Kidney tubule cell (primary cell): ENCODE measurements at regions not wholly inside any gene's neighbourhood (a gene's known extent, or its start where the extent isn't known, plus 50 kb on each side); places are given as distances from the start of the nearest gene placed in this dataset.
A peak's percentile ranks its signal among the peaks of the same experiment; 100 is the strongest.

Experiments
- DNase-seq: peaks from one replicate; pipeline ENCODE4 v3.0.0-alpha.2; 2018; ENCODE audit warnings: low spot score

DNA sequence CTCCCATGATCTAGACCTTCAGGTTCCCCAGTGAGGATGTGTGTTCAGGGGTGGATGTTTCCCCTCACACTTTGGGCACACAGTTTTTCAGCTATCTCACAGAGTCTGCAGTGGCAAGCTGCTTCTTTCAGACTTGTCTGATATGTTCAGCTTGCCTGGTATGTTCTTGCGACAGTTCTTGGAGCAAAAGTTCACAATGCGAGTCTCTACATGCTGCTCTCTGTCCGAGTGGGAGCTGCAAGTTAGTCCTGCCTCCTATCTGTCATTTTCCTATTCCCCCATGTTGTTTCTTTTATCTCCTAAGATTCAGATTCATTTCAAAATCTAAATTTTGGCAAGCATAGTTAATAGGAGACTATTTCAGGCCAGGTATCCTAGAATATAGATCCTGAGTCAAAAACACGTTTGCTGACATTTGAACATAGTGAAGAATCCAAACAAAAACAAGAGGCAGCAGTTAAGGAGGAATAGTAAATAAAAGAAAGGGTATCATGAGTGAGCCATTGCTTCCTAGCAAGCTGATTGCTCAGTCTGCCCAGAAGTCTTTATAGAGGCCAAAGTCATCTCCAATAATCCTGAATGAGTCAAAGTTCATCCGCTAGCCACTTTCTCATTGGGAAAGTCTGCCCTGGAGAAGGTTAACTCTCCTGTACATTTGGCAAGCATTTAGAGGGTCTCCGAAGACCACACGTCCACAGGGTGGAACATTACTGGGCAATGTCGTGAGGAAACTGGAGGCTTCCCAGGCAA is 140.2 kb upstream of the MOCS1 start:
- DNase-seq = no peak

DNA sequence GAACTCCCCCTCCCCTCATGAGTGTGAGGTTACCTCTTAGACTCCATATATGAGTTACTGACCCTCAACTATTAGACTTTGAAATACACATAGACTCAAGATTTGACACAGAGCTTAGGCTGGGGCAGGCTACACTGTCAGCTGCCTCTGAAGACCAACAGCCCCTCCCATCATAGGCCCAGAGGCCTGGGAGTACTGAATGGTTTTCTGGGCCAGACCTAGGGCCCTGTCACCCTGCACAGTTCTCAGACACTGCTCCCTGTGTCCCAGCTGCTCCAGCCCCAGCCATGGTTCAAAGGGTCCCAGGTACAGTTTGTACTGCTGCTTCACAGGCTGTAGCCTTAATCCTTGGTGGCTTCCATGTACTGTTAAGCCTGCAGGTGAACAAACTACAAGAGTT is 132.1 kb upstream of the MOCS1 start:
- DNase-seq = no peak

DNA sequence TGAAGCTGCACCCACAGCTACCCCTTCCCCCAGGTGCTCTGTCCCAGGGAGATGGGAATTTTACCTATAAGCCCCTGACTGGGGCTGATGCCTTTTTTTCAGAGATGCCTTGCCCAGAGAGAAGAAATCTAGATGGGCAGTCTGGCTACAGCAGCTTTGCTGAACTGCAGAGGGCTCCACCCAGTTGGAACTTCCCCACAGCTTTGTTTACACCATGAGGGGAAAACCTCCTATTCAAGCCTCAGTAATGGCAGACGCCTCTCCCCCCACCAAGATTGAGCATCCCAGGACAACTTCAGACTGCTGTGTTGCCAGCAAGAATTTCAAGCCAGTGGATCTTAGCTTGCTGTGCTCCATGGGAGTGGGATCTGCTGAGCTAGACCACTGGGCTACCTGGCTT is 122.6 kb upstream of the MOCS1 start:
- DNase-seq = no peak

DNA sequence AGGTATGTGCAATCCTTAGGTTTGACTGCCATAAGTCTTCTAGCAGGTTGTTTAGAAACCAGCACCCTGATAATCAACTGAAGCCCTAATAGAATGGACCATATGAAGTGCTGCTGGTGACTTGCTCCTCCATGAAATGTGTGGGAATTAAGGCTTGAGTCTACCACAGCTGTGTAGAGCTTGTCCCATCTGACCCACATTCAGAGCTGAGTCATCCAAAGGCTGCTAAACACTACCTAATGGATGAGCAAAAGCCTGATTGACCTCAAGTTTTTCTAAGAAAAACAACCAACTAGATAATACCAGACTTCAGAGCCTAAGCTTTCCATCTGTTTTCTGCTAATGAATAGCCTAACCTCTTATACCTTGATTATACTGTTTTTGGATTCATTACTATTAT is 120.3 kb upstream of the MOCS1 start:
- peak; percentile 32 for DNase-seq

DNA sequence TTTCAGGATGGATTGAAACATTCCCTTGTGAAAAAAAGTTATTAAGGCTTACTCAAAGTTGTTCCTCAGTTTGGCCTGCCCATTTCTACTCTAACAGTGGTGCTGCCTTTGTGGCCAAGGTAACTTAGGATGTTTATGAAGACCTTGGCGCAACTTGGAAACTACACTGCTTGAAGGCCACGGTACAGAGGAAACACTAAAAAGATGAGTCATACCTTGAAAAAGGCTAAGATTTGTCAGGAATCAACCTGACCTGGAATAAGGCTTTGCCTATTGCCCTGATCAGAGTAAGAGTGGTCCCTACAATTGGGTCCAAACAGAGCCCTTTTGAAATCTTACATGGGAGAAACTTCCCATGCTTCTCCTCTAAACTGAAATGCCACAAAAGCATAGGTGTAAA is 119.9 kb upstream of the MOCS1 start:
- DNase-seq = peak; percentile 4

DNA sequence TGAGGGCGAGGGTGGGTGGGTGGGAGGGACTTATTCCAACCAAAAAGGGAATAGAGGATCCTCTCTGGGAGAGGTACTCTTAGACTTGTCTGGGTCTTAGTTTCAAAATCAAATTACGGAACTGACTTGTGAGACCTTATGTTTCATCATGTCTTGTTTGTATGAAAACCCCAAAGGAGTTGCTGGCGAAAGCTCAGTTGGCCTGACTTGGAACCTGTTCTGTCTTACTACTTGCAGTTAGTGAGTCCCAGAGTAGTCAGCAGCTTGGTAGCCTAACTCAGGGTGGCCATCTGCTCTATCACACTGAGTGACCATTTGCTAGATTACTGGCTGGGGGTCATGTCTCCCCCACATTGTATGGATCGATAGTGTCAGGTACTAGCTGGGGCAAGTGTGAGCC is 114.9 kb upstream of the MOCS1 start:
- no peak for DNase-seq

DNA sequence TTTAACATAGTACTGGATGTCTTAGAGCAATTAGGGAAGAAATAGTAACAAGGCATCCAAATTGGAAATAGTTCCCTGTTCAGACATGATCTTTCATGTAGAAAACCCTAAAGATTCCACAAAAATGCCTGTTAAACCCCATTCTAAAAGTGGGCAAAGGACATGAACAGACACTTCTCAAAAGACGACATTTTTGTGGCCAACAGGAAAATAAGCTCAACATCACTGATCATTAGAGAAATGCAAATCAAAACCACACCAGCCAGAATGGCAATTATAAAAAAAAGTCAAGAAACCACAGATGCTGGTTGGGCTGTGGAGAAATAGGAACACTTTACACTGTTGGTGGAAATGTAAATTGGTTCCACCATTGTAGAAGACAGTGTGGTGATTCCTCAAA is 109.9 kb upstream of the MOCS1 start:
- no peak for DNase-seq

DNA sequence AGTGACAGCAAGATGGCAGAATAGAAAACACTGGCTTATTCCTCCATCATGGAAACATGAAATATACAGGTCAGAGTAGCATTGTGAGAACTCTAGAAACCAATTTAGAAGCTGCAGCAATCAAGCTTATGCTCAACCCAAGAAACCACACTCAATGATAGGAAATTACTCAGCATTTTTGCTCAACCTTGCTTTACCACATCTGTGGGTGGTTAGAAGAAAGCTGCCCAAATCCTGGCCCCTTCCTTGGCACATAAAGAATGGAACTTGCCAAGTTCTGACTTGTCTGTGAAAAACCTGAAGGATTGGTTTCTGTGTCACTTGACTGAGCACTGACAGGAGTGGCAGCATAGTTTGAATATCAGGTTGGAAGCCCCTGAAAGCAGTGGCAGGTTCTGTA is 108.0 kb upstream of the MOCS1 start:
- DNase-seq = no peak

DNA sequence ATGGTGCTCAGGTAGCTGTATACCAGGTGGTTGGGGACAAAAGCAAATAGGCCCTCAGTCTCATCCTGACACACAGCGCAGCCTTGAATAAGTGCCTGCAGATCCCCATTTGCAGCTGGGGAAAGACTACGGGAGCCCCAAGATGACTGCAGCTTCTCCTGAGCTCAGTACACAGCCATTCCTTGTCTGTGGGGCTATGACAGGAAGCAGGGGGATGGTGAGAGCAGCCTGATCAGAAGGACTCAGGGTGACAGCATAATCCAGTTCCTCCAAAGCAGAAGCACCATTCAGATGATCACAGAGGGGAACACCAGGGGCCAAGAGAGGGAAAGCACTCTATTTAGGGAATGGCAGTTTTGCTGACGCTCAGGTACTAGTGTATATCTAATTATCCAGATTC is 104.8 kb upstream of the MOCS1 start:
- no peak for DNase-seq

DNA sequence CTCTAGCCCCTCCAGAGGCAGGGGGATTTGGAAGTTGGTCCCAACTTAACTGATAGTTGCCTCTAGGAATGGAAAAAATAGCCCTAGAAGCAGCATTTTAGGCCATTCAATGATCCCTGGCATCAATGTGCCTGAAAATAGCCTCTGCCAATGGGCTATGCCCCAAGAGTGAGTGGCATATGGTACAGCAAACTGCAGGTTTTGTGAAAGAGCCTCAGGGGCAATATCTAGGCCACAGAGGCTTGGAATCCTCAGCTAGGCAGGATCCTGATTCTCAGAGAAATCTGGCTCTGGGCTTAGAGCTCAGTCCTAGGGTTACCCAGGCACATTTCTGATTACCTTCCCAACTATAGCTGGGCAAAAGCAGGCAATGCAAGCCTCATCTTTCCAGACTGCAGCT is 104.4 kb upstream of the MOCS1 start:
- no peak for DNase-seq

DNA sequence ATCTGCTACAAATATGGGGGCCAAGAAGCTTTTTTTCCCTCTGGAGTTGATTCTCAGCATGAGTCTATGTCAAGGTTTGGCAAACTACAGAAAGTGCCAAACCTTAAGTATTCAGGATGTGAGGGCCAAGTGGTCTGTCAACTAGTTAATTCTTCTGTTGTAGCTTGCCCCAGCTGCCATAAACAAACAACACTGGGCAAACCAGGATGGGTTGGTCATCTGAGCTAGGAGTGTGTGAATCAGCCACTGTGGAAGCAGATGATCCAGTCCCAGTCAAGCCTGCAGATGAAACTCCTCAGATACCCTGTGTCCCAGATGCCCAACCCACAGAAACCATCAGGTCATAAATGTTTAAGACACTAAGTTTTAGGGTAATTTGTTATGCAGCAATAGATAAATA is 103.0 kb upstream of the MOCS1 start:
- DNase-seq = no peak

DNA sequence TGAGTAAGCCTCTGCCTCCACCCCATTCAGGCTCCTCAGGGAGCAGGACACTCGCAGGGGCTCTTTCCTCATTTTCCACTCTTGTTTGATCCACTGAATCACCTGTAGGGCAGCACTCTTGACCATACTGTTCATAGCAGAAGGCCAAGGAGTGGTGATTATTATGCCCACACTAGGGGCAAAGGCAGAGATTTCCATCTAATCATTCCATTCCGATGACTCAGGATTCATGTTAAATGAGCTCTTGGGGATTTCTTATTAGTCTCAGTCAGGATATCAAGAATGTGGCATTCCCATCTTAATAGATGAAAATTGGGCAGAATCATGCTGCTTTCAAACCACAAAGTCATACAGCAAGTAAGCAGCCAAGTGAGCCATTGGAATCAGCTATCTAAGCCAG is 101.9 kb upstream of the MOCS1 start:
- DNase-seq = peak; percentile 55

DNA sequence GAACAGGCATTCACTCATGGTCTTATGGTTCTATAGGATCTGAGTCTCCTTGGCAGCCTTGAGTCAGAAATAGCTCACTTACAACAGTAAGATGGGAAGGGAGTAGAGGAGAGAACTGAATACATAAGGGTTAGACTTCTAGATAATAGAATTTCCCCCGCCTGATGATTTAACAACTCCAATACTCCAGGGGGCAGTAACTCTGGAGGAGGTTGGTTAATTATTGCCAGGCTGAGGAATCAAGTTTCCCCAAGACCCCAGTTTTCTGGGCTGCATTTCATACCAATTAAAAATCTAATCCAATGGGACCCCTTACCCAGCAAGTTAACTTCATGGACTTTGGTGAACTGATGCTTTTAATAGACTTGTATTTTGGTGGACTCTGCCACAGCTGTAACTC is 94.2 kb upstream of the MOCS1 start:
- no peak for DNase-seq

DNA sequence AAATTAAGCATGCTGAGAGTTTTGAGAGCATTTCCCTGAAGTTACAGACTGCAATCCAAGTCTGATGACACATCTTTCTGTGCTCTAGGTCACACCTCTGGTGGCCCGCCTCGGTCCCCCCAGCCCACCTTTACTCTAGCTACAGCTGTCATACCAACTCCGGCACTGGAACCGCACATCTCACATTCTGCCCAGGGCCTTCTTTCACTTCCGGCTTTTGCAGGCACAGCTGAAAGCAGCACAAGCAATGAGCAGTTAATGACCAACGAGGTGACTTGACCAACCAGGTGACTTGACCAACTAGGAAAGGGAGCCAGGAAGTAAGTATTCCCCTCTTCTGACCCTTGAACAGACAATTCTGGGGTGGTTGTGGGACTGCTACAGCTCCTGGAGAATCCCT is 88.6 kb upstream of the MOCS1 start:
- DNase-seq = peak; percentile 24

DNA sequence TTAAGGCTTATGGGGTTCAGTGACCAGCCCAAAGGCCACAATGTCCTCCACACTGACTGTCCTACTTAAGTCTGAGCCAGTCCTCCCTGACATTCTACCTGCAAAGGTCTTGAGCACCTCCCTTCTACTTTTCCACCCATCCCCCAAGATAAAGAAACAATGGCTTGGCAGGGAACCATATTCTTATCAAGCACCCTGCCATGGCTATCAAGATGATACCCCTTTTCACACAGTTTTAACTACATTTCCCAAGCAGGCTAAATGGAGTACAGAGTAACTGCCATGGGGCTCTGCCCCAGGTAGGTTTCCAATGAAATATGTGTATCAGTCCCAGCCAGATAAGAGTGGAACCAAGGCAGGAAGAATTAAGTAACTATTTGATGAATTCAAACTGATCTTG is 85.9 kb upstream of the MOCS1 start:
- no peak for DNase-seq

DNA sequence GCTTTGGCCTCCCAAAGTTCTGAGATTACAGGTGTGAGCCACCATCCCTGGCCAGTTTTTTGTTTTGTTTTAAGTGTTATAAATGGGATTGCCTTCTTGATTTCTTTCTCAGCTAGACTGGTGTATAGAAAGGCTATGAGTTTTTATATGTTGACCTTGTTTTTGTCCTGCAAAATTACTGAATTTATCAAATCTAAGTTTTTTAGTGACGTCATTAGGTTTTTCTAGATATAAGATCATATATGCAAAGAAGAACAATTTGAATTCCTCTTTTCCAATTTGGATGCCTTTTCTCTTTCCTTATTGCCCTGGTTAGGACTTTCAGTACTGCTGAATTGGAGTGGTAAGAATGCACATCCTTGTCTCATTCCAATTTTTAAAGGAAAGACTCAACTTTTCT is 81.3 kb upstream of the MOCS1 start:
- no peak for DNase-seq

DNA sequence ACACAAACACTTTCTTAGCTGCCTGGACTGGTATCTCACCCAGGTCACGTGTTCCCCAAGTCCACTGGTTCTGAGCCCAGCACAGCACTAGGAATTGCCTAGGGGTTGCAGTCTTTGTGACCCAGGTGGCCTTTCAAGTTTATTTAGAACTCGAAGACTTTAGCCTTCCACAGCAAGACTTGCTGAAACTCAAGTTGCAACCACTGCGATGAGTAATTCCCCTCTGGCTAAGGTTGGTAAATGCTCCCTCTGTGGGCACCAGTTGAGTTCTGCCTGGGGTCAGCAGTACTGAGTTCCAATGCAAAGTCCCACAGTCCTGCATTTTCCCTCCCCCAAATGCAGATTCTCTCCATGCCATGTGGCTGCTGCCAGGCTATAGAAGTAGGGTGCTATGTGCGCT is 77.6 kb upstream of the MOCS1 start:
- DNase-seq = no peak

DNA sequence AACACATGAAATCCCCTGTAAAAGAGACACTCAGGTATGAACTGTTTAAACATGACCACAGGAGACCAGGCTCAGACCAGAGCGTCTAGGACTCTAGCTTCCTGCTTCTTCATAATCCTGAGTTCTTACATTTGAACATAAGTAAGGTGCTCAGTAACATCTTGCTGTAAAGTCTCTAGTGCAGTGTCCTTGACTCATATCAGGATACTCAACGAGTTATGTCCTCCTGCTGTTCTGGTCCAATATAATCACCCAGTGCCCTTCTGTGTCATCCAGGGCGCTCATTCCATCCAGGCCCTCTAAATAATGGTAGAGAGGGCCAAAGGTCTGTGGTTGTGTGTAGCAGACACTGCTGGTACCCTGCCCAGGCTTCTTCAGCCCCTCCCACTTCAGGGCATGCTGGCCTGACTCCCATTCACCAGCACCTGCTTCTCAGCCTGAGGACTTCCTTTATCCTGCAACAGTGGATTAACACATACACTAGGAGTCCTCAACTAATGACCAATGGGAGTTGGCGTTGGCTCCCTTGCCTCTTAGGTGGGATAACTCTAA is 66.8 kb upstream of the MOCS1 start:
- DNase-seq = no peak

DNA sequence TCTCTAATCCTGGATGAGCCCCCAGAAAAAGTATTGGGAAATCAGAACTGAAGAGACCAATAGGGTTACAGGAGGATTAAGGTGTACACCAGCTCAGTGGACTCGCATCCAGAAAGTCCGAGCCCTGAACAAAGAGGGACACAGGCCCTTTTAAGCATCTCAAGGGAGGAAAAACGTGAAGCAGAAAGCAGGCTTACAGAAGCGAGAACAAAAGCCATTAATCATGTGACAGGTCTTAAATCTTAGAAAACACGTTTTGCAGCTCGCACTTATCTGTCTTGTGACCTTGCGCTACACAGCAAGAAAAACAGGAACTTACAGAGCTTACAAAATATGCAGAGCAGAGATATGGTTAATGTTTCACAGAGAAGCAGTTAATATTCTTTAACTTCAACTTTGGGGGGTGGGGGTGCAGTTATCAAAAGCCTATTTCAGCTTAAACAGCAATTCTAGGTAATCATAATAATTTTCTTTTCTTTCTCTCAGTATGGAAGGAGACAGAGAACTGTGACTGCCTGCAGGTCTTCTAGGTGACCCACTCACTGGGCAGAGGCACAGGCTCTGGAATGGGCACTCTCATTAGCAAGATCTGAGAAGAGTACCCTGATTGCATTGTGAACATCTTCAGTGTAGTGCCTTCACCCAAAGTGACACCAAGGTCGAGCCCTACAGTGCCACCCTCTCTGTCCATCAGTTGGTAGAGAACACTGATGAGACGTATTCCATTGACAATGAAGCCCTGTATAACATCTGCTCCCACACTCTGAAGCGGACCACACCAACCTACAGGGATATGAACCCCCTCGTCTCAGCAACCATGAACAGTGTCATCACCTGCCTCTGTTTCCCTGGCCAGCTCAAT is 65.0 kb upstream of the MOCS1 start:
- peak; percentile 3 for DNase-seq

DNA sequence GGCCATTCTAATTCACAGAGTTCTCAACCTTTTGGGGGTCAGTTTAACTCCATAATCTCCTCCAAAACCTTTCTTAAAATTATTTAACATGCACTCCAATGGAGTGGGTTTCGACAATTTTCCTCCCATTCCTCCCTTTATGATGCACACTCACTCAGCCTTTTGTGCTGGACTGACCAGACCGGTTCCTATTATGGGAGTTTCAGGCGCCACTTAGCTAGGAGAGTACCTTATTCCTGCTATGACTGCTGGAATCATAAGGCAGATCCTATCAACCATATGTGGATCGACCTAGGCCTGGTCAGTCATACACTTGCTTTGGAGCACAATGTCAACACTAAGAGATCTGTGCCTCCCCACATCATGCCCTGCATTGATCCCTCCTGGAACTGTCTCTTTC is 63.9 kb upstream of the MOCS1 start:
- no peak for DNase-seq

DNA sequence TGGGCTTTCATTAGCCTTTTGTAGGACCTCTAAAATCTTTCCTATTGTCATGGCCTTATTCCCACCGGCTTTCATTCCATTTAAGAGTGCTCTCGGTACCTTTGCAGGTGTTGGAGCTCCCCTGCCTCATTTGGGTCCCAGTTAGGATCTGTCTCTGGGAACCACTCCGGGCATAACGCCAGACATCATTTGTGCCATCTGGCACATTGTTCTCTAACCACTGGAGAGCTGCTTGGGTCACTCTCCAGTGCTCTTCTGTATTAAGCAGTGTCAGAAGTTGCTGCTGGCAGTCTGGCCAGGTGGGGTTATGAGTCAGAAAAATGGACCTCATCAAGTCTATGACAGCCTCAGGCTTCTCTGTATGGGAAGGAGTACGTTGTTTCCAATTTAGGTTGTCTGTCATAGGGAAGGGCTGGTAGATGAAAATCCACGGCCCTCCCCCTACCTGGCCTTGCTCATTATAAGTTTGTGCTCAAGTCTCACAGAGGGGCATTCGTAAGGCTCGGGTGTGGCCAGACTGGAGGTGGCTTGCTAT is 62.9 kb upstream of the MOCS1 start:
- no peak for DNase-seq

DNA sequence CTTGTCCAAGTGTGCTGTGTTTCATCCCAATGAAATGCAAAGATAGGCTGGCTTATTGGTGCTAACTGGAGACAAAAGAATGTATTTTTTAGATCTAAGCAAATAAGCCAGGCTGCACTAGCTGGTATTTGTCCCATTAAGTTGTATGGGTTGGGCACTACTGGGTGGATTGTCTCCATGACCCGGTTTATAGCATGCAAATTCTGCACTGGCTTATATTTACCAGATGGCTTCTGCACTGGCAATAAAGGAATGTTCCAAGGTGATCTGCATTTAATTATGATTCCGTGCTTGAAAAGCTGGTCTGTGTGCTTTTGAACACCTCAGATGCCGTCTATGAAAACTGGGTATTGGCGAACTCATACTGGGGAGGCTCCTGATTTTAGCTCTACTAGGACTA is 61.4 kb upstream of the MOCS1 start:
- no peak for DNase-seq
